Central memory CD4-positive, alpha-beta T cell (primary cell): ENCODE measurements at regions not wholly inside any gene's neighbourhood (a gene's known extent, or its start where the extent isn't known, plus 50 kb on each side); places are given as distances from the start of the nearest gene placed in this dataset.
"Not testable (repeated sequence)": the region's sequence is repeated elsewhere in the genome, so short reads cannot be mapped to it uniquely, and the experiment has no call there.

ENCODE experiments used
- DNase-seq: peaks from one replicate; pipeline ENCODE4 v3.0.0; 2022

GRCh38 chr5:159547466-159548195 lies 217.3 kb upstream of the IL12B start:
- no peak for DNase-seq

GRCh38 chr5:159548517-159548916 lies 218.2 kb upstream of the IL12B start:
- no peak for DNase-seq

GRCh38 chr5:159549046-159549445 lies 218.8 kb upstream of the IL12B start:
- DNase-seq, result no peak

GRCh38 chr5:159550951-159551350 lies 220.7 kb upstream of the IL12B start:
- DNase-seq, result no peak

- no peak for DNase-seq
Observed at GRCh38 chr5:159552751-159553150, 222.5 kb upstream of the IL12B start.

- no peak for DNase-seq
Observed at GRCh38 chr5:159553792-159554191, 223.5 kb upstream of the IL12B start.

GRCh38 chr5:159555084-159555483 lies 224.8 kb upstream of the IL12B start:
- no peak for DNase-seq

GRCh38 chr5:159559337-159559736 lies 229.1 kb upstream of the IL12B start:
- DNase-seq, result no peak

- DNase-seq, result no peak
Observed at GRCh38 chr5:159560088-159560487, 229.8 kb upstream of the IL12B start.

GRCh38 chr5:159564031-159564430 lies 233.7 kb upstream of the IL12B start:
- no peak for DNase-seq

- no peak for DNase-seq
Observed at GRCh38 chr5:159566832-159567231, 236.5 kb upstream of the IL12B start.

GRCh38 chr5:159567461-159567860 lies 237.2 kb upstream of the IL12B start:
- no peak for DNase-seq

- no peak for DNase-seq
Observed at GRCh38 chr5:159571501-159572244, 241.4 kb upstream of the IL12B start.

GRCh38 chr5:159576902-159577301 lies 246.6 kb upstream of the IL12B start:
- no peak for DNase-seq

GRCh38 chr5:159581502-159582249 lies 251.4 kb upstream of the IL12B start:
- no peak for DNase-seq

GRCh38 chr5:159582756-159583541 lies 252.7 kb upstream of the IL12B start:
- DNase-seq, result no peak

GRCh38 chr5:159586921-159587320 lies 256.6 kb upstream of the IL12B start:
- DNase-seq, result no peak

GRCh38 chr5:159588941-159589340 lies 258.7 kb upstream of the IL12B start:
- no peak for DNase-seq

- no peak for DNase-seq
Observed at GRCh38 chr5:159593518-159594073, 263.3 kb upstream of the IL12B start.

- DNase-seq, result not testable (repeated sequence)
Observed at GRCh38 chr5:159595561-159595960, 265.3 kb upstream of the IL12B start.

GRCh38 chr5:159601216-159601615 lies 270.9 kb upstream of the IL12B start:
- no peak for DNase-seq

- no peak for DNase-seq
Observed at GRCh38 chr5:159602434-159602833, 272.1 kb upstream of the IL12B start.

- DNase-seq, result no peak
Observed at GRCh38 chr5:159605585-159605984, 275.3 kb upstream of the IL12B start.
